ENCODE measurements at regions not wholly inside any gene's neighbourhood (a gene's known extent, or its start where the extent isn't known, plus 50 kb on each side); places are given as distances from the start of the nearest gene placed in this dataset.

GRCh38 chr9:107780960-107781359, 291.4 kb upstream of the KLF4 start:
- TF ChIP-seq MYC (IDR thresholded peaks at IDR 0.05; ENCODE audit: low read depth, low read length) = no peak
- TF ChIP-seq POLR2A (IDR thresholded peaks at IDR 0.05; ENCODE audit: extremely low read depth, insufficient read length) = no peak
